B cell (primary cell): ENCODE measurements at regions not wholly inside any gene's neighbourhood (a gene's known extent, or its start where the extent isn't known, plus 50 kb on each side); places are given as distances from the start of the nearest gene placed in this dataset.

Experiments
- ATAC-seq: fragments of 200-7000 bp; cut with Tn5 transposase; one replicate; pipeline ENCODE4 v1.10.0; 2021; ENCODE audit warnings: low read depth, mild to moderate bottlenecking, moderate number of reproducible peaks, moderate library complexity
- CTCF ChIA-PET: fragments of 350-600 bp; sonication (Branson Sonifier 250); formaldehyde crosslinking; loops from one replicate; lab custom pipeline; 2021; ENCODE audit warnings: antibody characterized with exemption, inconsistent platforms; lab: Charles Lee
- POLR2A ChIA-PET: fragments of 350-600 bp; sonication (Branson Sonifier 250); formaldehyde crosslinking; loops from one replicate; lab custom pipeline; 2021; ENCODE audit warnings: antibody characterized with exemption; lab: Charles Lee
- DNase-seq: peaks from one replicate; pipeline ENCODE4 v3.0.0; 2013
- H2AFZ ChIP-seq: 2 replicates; pipeline ENCODE4 v1.6.1; 2012; ENCODE audit warnings: mild to moderate bottlenecking, low read depth, low read length; ENCODE audit not compliant: insufficient read depth, poor library complexity, severe bottlenecking
- H3K27ac ChIP-seq, 2 donors: 1 replicate in 1 of 2; 2 replicates in 1 of 2; pipeline ENCODE4 v1.5.1; 2012 to 2013; ENCODE audit warnings: low read length in 2 of 2, mild to moderate bottlenecking in 2 of 2, moderate library complexity in 1 of 2
- H3K27me3 ChIP-seq, 4 experiments: fragments of 200-600 bp in 1 of 4; sonication (generic) in 1 of 4; replicated peaks in 1 of 4; 1 replicate in 2 of 4; 2 replicates in 2 of 4; pipeline versions ENCODE4 v1.6.1 to v1.7.0; 2013 to 2016; ENCODE audit warnings: low read length in 3 of 4, mild to moderate bottlenecking in 2 of 4, mixed read lengths in 1 of 4, moderate library complexity in 1 of 4; ENCODE audit not compliant: insufficient read depth in 4 of 4, control insufficient read depth in 3 of 4; ENCODE audit errors: control extremely low read depth in 1 of 4
- H3K36me3 ChIP-seq, 2 experiments: replicated peaks in 1 of 2; 1 replicate in 1 of 2; 2 replicates in 1 of 2; pipeline versions ENCODE4 v1.6.1 to v1.7.1; 2013; ENCODE audit warnings: low read length in 1 of 2; ENCODE audit not compliant: insufficient read depth in 2 of 2, control insufficient read depth in 1 of 2; ENCODE audit errors: control extremely low read depth in 1 of 2, extremely low read depth in 1 of 2
- H3K4me1 ChIP-seq, 2 donors: fragments of 200-600 bp in 1 of 2; sonication (generic) in 1 of 2; 1 replicate in 1 of 2; 2 replicates in 1 of 2; pipeline versions ENCODE4 v1.5.1 to v1.6.1; 2013 to 2017; ENCODE audit warnings: low read length in 2 of 2; ENCODE audit not compliant: control insufficient read depth in 2 of 2, insufficient read depth in 2 of 2
- H3K4me2 ChIP-seq: replicated peaks from 2 replicates; pipeline ENCODE3; 2012; ENCODE audit warnings: mild to moderate bottlenecking, low read depth, low read length; ENCODE audit not compliant: poor library complexity, severe bottlenecking
- H3K4me3 ChIP-seq, 5 experiments: fragments of 200-600 bp in 1 of 5; sonication (generic) in 1 of 5; 1 replicate in 3 of 5; 2 replicates in 2 of 5; pipeline versions ENCODE4 v1.5.1 to v1.7.0; 2011 to 2016; ENCODE audit warnings: low read length in 4 of 5, mild to moderate bottlenecking in 4 of 5, low read depth in 2 of 5, control low read depth in 1 of 5, moderate library complexity in 1 of 5; ENCODE audit not compliant: insufficient read depth in 1 of 5; ENCODE audit errors: control extremely low read depth in 1 of 5, extremely low read depth in 1 of 5
- H3K79me2 ChIP-seq: fragments of 200-600 bp; sonication (generic); one replicate; pipeline ENCODE4 v1.6.0; 2016; ENCODE audit warnings: low read length; ENCODE audit not compliant: control insufficient read depth, insufficient read depth
- H3K9ac ChIP-seq: fragments of 200-600 bp; sonication (generic); 2 replicates; pipeline ENCODE4 v1.6.1; 2017; ENCODE audit warnings: mild to moderate bottlenecking, low read length, moderate library complexity
- H3K9me3 ChIP-seq, 3 donors: one replicate each; pipeline versions ENCODE4 v1.6.1 to v1.7.1; 2013; ENCODE audit warnings: low read length in 2 of 3; ENCODE audit not compliant: control insufficient read depth in 2 of 3, insufficient read depth in 1 of 3; ENCODE audit errors: control extremely low read depth in 1 of 3
- H4K20me1 ChIP-seq: 2 replicates; pipeline ENCODE4 v1.6.0; 2012; ENCODE audit warnings: mild to moderate bottlenecking, low read length; ENCODE audit not compliant: insufficient read depth, control insufficient read depth, poor library complexity, severe bottlenecking
- H3K27ac Mint-ChIP-seq: one replicate; pipeline ENCODE4 v1.8.0; 2021; ENCODE audit warnings: mixed read lengths
- H3K27me3 Mint-ChIP-seq: one replicate; pipeline ENCODE4 v1.8.0; 2021; ENCODE audit warnings: mixed read lengths
- H3K4me1 Mint-ChIP-seq: one replicate; pipeline ENCODE4 v1.8.0; 2021; ENCODE audit warnings: mixed read lengths
- H3K4me3 Mint-ChIP-seq: one replicate; pipeline ENCODE4 v1.8.0; 2021; ENCODE audit warnings: mixed read lengths
- H3K9me3 Mint-ChIP-seq: one replicate; pipeline ENCODE4 v1.8.0; 2022; ENCODE audit warnings: mixed read lengths; ENCODE audit not compliant: insufficient read depth
- EZH2 ChIP-seq: IDR thresholded peaks from 2 replicates; pipeline ENCODE4 v1.6.1; 2012; ENCODE audit warnings: borderline replicate concordance, low read depth, mild to moderate bottlenecking, moderate library complexity, low read length; ENCODE audit not compliant: insufficient read depth, poor library complexity, severe bottlenecking
- WGBS: methylation state at CpG from one replicate; pipeline ENCODE4 v1.1.5; 2013; ENCODE audit warnings: missing lambda C conversion rate; ENCODE audit not compliant: insufficient coverage; 5-methylcytosine and 5-hydroxymethylcytosine counted together
- intact Hi-C: fragments of 100-400 bp; cut with micrococcal nuclease; formaldehyde crosslinking; loops from one replicate; pipeline ENCODE4 v1.10.0; 2022
- TF ChIP-seq, protein P1 (sequence below): fragments of 200-600 bp; IDR thresholded peaks from one replicate; pipeline ENCODE4 v1.8.0; 2022; ENCODE audit warnings: antibody characterized with exemption, mild to moderate bottlenecking

DNA sequence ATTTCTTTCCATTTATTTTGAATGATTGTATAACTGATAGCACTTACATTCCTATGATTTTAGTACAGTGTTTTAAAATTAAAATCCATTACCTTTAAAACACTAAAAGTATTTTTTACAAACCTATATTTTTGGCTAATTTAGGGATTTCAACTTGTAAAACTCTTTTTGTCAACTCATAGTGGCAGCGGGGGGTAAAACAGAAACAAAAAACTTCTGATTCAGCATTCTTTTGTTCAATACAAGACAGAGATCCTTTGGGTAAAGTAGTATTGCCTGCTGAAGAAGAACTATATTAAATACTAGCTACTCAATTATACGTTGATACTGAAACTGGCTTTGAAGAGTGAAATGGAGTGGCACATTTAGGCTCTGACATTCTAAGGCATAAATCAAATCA is 437.4 kb upstream of the CDH19 start:
- Mint-ChIP-seq H3K4me3 (no peak overlapping the region), H3K4me1 (no peaks in the 10 kb centered on the region), H3K27ac (no peak overlapping the region), H3K9me3 (no peaks in the 10 kb centered on the region), H3K27me3 (no peaks in the 10 kb centered on the region)
- Histone ChIP-seq H3K9ac (no peak overlapping the region), H3K4me1 (no peaks in the 10 kb centered on the region), H3K27me3 (no peaks in the 10 kb centered on the region), H3K36me3 (no peaks in the 10 kb centered on the region), H3K4me2 (no peak overlapping the region), H3K9me3 (peaks cover 0 to 9% (median 0%) of the 10 kb centered on the region in 3 donors), H4K20me1 (no peaks in the 10 kb centered on the region), H2AFZ (no peak overlapping the region), H3K79me2 (no peaks in the 10 kb centered on the region), H3K4me3 (no peak overlapping the region), H3K27ac (no peak overlapping the region)
- no CpG with 5 or more reads among the region's 2 CpGs for WGBS
- ChIA-PET CTCF (no interaction called here), POLR2A (no interaction called here)
- ATAC-seq (no peak), DNase-seq (no peak)
- intact Hi-C loops: no loop called here
- TF ChIP-seq, protein P1, sequence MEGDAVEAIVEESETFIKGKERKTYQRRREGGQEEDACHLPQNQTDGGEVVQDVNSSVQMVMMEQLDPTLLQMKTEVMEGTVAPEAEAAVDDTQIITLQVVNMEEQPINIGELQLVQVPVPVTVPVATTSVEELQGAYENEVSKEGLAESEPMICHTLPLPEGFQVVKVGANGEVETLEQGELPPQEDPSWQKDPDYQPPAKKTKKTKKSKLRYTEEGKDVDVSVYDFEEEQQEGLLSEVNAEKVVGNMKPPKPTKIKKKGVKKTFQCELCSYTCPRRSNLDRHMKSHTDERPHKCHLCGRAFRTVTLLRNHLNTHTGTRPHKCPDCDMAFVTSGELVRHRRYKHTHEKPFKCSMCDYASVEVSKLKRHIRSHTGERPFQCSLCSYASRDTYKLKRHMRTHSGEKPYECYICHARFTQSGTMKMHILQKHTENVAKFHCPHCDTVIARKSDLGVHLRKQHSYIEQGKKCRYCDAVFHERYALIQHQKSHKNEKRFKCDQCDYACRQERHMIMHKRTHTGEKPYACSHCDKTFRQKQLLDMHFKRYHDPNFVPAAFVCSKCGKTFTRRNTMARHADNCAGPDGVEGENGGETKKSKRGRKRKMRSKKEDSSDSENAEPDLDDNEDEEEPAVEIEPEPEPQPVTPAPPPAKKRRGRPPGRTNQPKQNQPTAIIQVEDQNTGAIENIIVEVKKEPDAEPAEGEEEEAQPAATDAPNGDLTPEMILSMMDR: no peak
- TF ChIP-seq EZH2: no peak

- H3K4me2 ChIP-seq: no peak overlapping the region
- H3K4me1 ChIP-seq: no peaks in the 10 kb centered on the region
- intact Hi-C loops: no loop called here
- no peaks in the 10 kb centered on the region for H3K36me3 ChIP-seq
- no peak overlapping the region for H3K9ac ChIP-seq
- H3K27ac ChIP-seq: no peak overlapping the region
- ChIA-PET POLR2A (no interaction called here), CTCF (no interaction called here)
- H2AFZ ChIP-seq: no peak overlapping the region
- no peaks in the 10 kb centered on the region for H3K27me3 ChIP-seq
- H3K9me3 Mint-ChIP-seq: no peaks in the 10 kb centered on the region
- no peak overlapping the region for H3K4me3 ChIP-seq
- DNase-seq (no peak), ATAC-seq (no peak)
- H3K9me3 ChIP-seq: no peaks in the 10 kb centered on the region
- H3K4me3 Mint-ChIP-seq: no peak overlapping the region
- no peaks in the 10 kb centered on the region for H3K27me3 Mint-ChIP-seq
- no peaks in the 10 kb centered on the region for H3K79me2 ChIP-seq
- no peaks in the 10 kb centered on the region for H3K4me1 Mint-ChIP-seq
- no CpG with 5 or more reads among the region's 4 CpGs for WGBS
- no peaks in the 10 kb centered on the region for H4K20me1 ChIP-seq
- TF ChIP-seq EZH2: no peak
- TF ChIP-seq, protein P1: no peak
- H3K27ac Mint-ChIP-seq: no peak overlapping the region
Observed at GRCh38 chr18:67035026-67035425, 431.1 kb upstream of the CDH19 start.
